GM12873 (cell line): ENCODE measurements at regions not wholly inside any gene's neighbourhood (a gene's known extent, or its start where the extent isn't known, plus 50 kb on each side); places are given as distances from the start of the nearest gene placed in this dataset.

Source experiments
- CTCF ChIP-seq: IDR thresholded peaks from 2 replicates; pipeline ENCODE4 v1.5.1; 2012; ENCODE audit warnings: low read depth, mild to moderate bottlenecking, moderate library complexity, low read length, control low read depth; ENCODE audit not compliant: insufficient read depth; ENCODE audit errors: missing control alignments

DNA sequence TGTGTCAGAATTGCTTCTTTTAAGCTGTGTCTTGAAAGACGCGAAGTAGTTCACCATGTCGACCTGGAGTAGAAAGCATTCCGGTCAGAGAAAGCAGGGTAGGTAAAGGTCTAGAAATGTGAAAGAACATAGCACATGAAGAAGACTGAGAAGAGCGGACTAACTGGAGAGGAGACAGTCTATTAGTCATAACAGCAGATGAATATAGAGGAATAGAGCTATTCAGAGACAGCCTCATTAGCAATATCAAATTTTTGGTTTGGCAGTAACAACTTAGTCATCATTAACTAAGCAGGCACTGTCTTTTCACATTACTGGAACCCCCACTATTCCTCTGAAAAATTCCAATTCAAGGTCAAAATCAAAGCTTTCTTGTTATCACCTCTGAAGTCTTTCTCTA, 678.8 kb downstream of the DIPK2A start:
- no peak for TF ChIP-seq CTCF

DNA sequence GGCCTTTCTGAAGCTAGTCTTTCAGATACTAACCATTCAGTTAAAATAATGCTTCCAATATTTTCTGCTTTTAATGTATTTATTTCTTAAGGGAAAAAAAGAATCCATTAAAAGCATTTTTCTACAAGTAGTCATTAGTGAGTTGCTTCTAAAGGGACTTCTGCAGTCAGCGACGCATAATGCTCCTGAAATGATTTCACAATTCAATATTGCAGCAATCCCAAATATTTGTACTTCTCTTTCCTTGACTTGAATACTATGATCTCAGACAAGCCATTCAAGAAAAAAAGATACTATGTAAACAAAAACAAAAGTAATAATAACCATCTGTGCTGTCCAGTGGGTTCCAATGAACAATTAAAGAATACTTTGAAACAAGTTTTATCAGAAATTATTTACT, 681.0 kb downstream of the DIPK2A start:
- no peak for TF ChIP-seq CTCF

- TF ChIP-seq CTCF, result no peak
These were observed 683.8 kb downstream of the DIPK2A start for GRCh38 chr3:144655423-144655822.

- no peak for TF ChIP-seq CTCF
These were observed 688.6 kb downstream of the DIPK2A start for GRCh38 chr3:144660186-144660585.

- no peak for TF ChIP-seq CTCF
These were observed 691.1 kb downstream of the DIPK2A start for GRCh38 chr3:144662729-144663128.

- TF ChIP-seq CTCF, result no peak
These were observed 692.1 kb downstream of the DIPK2A start for GRCh38 chr3:144663456-144664436.

GRCh38 chr3:144665567-144666053, 694.0 kb downstream of the DIPK2A start:
- TF ChIP-seq CTCF, result no peak
